OCI-LY1 (cell line): ENCODE measurements at regions not wholly inside any gene's neighbourhood (a gene's known extent, or its start where the extent isn't known, plus 50 kb on each side); places are given as distances from the start of the nearest gene placed in this dataset.

Experiments used
- H2AFZ ChIP-seq: fragments of 200-600 bp; sonication (generic), shearing (Covaris generic); 2 replicates; pipeline ENCODE4 v1.6.0; 2014; ENCODE audit warnings: antibody characterized with exemption, mild to moderate bottlenecking, low read length
- H3F3A ChIP-seq: fragments of 200-600 bp; sonication (generic), shearing (Covaris generic); 2 replicates; pipeline ENCODE4 v1.6.0; 2014; ENCODE audit warnings: mild to moderate bottlenecking, antibody characterized with exemption, low read length, moderate library complexity; ENCODE audit not compliant: insufficient read depth
- H3K27ac ChIP-seq: fragments of 200-600 bp; sonication (generic); 2 replicates; pipeline ENCODE4 v1.5.1; 2014; ENCODE audit warnings: low read length, mixed run types, mild to moderate bottlenecking, low read depth; ENCODE audit not compliant: poor library complexity, severe bottlenecking
- H3K27me3 ChIP-seq: fragments of 200-600 bp; sonication (generic); 2 replicates; pipeline ENCODE4 v1.6.0; 2014; ENCODE audit warnings: antibody characterized with exemption, mild to moderate bottlenecking, low read length, moderate library complexity; ENCODE audit not compliant: insufficient read depth
- H3K36me3 ChIP-seq: fragments of 200-600 bp; sonication (generic); 2 replicates; pipeline ENCODE4 v1.6.1; 2014; ENCODE audit warnings: mild to moderate bottlenecking, antibody characterized with exemption, low read length, moderate library complexity, mixed read lengths; ENCODE audit not compliant: insufficient read depth
- H3K4me1 ChIP-seq: fragments of 200-600 bp; sonication (generic); 2 replicates; pipeline ENCODE4 v1.5.1; 2014; ENCODE audit warnings: mild to moderate bottlenecking, low read length, moderate library complexity; ENCODE audit not compliant: insufficient read depth, severe bottlenecking
- H3K4me2 ChIP-seq: fragments of 200-600 bp; sonication (generic), shearing (Covaris generic); 2 replicates; pipeline ENCODE4 v1.6.1; 2014; ENCODE audit warnings: low read length
- H3K4me3 ChIP-seq: fragments of 200-600 bp; sonication (generic); 2 replicates; pipeline ENCODE4 v1.5.1; 2014; ENCODE audit warnings: low read length, low read depth, mild to moderate bottlenecking, mixed read lengths; ENCODE audit not compliant: poor library complexity, severe bottlenecking
- H3K79me2 ChIP-seq: fragments of 200-600 bp; shearing (Covaris generic); 2 replicates; pipeline ENCODE4 v1.6.1; 2016; ENCODE audit warnings: mixed run types, low read length, mixed read lengths; ENCODE audit not compliant: insufficient read depth
- H3K9ac ChIP-seq: fragments of 200-600 bp; sonication (generic), shearing (Covaris generic); 2 replicates; pipeline ENCODE4 v1.6.1; 2014; ENCODE audit warnings: mild to moderate bottlenecking, low read length, mixed read lengths
- H3K9me2 ChIP-seq: fragments of 200-600 bp; sonication (generic), shearing (Covaris generic); 2 replicates; pipeline ENCODE4 v1.6.1; 2014; ENCODE audit warnings: low read depth, mild to moderate bottlenecking, low read length, mixed read lengths
- H3K9me3 ChIP-seq: fragments of 200-600 bp; shearing (Covaris generic); 2 replicates; pipeline ENCODE4 v1.6.1; 2014; ENCODE audit warnings: low read length, mixed read lengths
- H4K20me1 ChIP-seq: fragments of 200-600 bp; sonication (generic), shearing (Covaris generic); 2 replicates; pipeline ENCODE4 v1.6.0; 2016; ENCODE audit warnings: mild to moderate bottlenecking, low read length; ENCODE audit not compliant: insufficient read depth
- EZH2 ChIP-seq: fragments of 200-600 bp; sonication (generic), shearing (Covaris generic); IDR thresholded peaks from 2 replicates; pipeline ENCODE4 v1.8.0; 2017; ENCODE audit warnings: borderline replicate concordance, mixed run types, mild to moderate bottlenecking, antibody characterized with exemption, low read length, moderate library complexity, mixed read lengths
- TF ChIP-seq, protein P1 (sequence below): fragments of 200-600 bp; sonication (generic), shearing (Covaris generic); IDR thresholded peaks from 2 replicates; pipeline ENCODE4 v1.5.1; 2017; ENCODE audit warnings: mild to moderate bottlenecking, antibody characterized with exemption, low read length, moderate library complexity, mixed read lengths

GRCh38 chr17:411421-412120, 59.0 kb upstream of the RPH3AL start:
- H3K4me3 ChIP-seq: peak overlapping the region; percentile 81
- H3K4me2 ChIP-seq: peak overlapping the region; percentile 79
- H3K27ac ChIP-seq: no peak overlapping the region

GRCh38 chr17:410543-411401, 58.2 kb upstream of the RPH3AL start:
- peaks cover 27% of the 10 kb centered on the region for H3K4me1 ChIP-seq
- H3K4me2 ChIP-seq: peak overlapping the region; percentile 79
- no peaks in the 10 kb centered on the region for H3K9me3 ChIP-seq
- peak overlapping the region; percentile 79 for H3K9ac ChIP-seq
- H3K27me3 ChIP-seq: no peaks in the 10 kb centered on the region
- H3K27ac ChIP-seq: peak overlapping the region; percentile 33
- no peaks in the 10 kb centered on the region for H3F3A ChIP-seq
- H4K20me1 ChIP-seq: no peaks in the 10 kb centered on the region
- no peaks in the 10 kb centered on the region for H3K9me2 ChIP-seq
- peak overlapping the region; percentile 81 for H3K4me3 ChIP-seq
- no peak for TF ChIP-seq EZH2
- TF ChIP-seq, protein P1, sequence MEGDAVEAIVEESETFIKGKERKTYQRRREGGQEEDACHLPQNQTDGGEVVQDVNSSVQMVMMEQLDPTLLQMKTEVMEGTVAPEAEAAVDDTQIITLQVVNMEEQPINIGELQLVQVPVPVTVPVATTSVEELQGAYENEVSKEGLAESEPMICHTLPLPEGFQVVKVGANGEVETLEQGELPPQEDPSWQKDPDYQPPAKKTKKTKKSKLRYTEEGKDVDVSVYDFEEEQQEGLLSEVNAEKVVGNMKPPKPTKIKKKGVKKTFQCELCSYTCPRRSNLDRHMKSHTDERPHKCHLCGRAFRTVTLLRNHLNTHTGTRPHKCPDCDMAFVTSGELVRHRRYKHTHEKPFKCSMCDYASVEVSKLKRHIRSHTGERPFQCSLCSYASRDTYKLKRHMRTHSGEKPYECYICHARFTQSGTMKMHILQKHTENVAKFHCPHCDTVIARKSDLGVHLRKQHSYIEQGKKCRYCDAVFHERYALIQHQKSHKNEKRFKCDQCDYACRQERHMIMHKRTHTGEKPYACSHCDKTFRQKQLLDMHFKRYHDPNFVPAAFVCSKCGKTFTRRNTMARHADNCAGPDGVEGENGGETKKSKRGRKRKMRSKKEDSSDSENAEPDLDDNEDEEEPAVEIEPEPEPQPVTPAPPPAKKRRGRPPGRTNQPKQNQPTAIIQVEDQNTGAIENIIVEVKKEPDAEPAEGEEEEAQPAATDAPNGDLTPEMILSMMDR: no peak
- peaks cover 5% of the 10 kb centered on the region; the same call in 1 of the 2 replicates for H3K36me3 ChIP-seq
- no peaks in the 10 kb centered on the region for H3K79me2 ChIP-seq
- no peak overlapping the region for H2AFZ ChIP-seq

More at GRCh38 chr17:411421-412120, 59.0 kb upstream of the RPH3AL start:
- TF ChIP-seq, protein P1: no peak
- no peak for TF ChIP-seq EZH2
- Histone ChIP-seq H3K9me2 (no peaks in the 10 kb centered on the region), H3K9me3 (no peaks in the 10 kb centered on the region), H2AFZ (no peak overlapping the region), H3K27me3 (no peaks in the 10 kb centered on the region), H3K36me3 (peaks cover 5% of the 10 kb centered on the region; the same call in 1 of the 2 replicates), H3K79me2 (no peaks in the 10 kb centered on the region), H3F3A (no peaks in the 10 kb centered on the region), H3K9ac (no peak overlapping the region; the same call in 1 of the 2 replicates), H3K4me1 (peaks cover 35% of the 10 kb centered on the region), H4K20me1 (no peaks in the 10 kb centered on the region)

DNA sequence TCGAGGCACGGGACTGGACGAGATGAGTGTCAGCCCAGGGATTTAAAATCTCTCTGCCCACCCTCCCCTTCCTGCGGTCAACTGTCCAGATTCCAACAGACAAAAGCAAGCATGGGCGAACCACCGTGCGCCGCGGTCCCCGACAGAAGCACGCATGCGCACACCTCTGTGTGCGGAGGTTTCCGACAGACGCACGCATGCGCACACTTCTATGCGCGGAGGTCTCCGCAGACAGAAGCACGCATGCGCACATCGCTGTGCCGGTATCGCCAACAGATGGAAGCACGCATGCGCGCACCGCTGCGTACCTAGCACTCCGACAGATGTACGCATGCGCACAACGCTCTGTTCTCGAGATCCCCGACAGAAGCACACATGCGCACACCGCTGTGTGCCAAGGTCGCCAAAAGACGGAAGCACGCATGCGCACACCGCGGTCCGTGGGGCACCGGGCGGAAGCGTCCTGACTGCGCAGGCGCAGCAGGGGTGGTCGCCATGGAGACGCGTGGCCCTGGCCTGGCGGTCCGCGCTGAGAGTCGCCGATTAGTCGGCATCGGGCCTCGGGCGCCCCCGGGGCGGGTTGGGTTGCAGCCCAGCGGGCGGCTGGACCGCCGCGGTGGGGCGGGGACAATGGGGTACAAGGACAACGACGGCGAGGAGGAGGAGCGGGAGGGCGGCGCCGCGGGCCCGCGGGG, 57.4 kb upstream of the RPH3AL start:
- Histone ChIP-seq H3K9me2 (no peaks in the 10 kb centered on the region), H4K20me1 (no peaks in the 10 kb centered on the region), H3K27ac (peak overlapping the region; percentile 33), H3K9ac (peak overlapping the region; percentile 79), H2AFZ (no peak overlapping the region), H3K27me3 (no peaks in the 10 kb centered on the region), H3F3A (no peaks in the 10 kb centered on the region), H3K79me2 (no peaks in the 10 kb centered on the region), H3K4me3 (peak overlapping the region; percentile 81), H3K36me3 (peaks cover 5% of the 10 kb centered on the region; the same call in 1 of the 2 replicates), H3K9me3 (no peaks in the 10 kb centered on the region), H3K4me1 (peaks cover 23% of the 10 kb centered on the region), H3K4me2 (peak overlapping the region; percentile 79)
- no peak for TF ChIP-seq EZH2
- TF ChIP-seq, protein P1: no peak
